Activated CD4-positive, CD25-positive, alpha-beta regulatory T cell treated with anti-CD3 and anti-CD28 coated beads, Interleukin-2, amount 50 U/mL, for 72 hours (primary cell): ENCODE measurements at regions not wholly inside any gene's neighbourhood (a gene's known extent, or its start where the extent isn't known, plus 50 kb on each side); places are given as distances from the start of the nearest gene placed in this dataset.

Source experiments
- DNase-seq: peaks from one replicate; pipeline ENCODE4 v3.0.0; 2021

- no peak for DNase-seq
Measured at GRCh38 chr7:98679741-98680140, 62.7 kb downstream of the NPTX2 start.

- DNase-seq, result no peak
Measured at GRCh38 chr7:98681511-98681910, 64.4 kb downstream of the NPTX2 start.

GRCh38 chr7:98681951-98682350 is 64.9 kb downstream of the NPTX2 start:
- DNase-seq, result no peak

GRCh38 chr7:98683514-98683913 is 66.4 kb downstream of the NPTX2 start:
- DNase-seq, result no peak

GRCh38 chr7:98685541-98685940 is 68.5 kb downstream of the NPTX2 start:
- DNase-seq, result no peak

GRCh38 chr7:98686466-98687080 is 69.5 kb downstream of the NPTX2 start:
- DNase-seq, result no peak

- no peak for DNase-seq
Measured at GRCh38 chr7:98687111-98687751, 70.1 kb downstream of the NPTX2 start.

- no peak for DNase-seq
Measured at GRCh38 chr7:98691619-98692018, 74.5 kb downstream of the NPTX2 start.

- no peak for DNase-seq
Measured at GRCh38 chr7:98697083-98697482, 80.0 kb downstream of the NPTX2 start.

GRCh38 chr7:98697485-98698240 is 80.6 kb downstream of the NPTX2 start:
- DNase-seq, result no peak

GRCh38 chr7:98698976-98699375 is 81.9 kb downstream of the NPTX2 start:
- DNase-seq, result no peak

- no peak for DNase-seq
Measured at GRCh38 chr7:98700533-98700932, 83.4 kb downstream of the NPTX2 start.

- DNase-seq, result no peak
Measured at GRCh38 chr7:98701372-98701771, 84.3 kb downstream of the NPTX2 start.

GRCh38 chr7:98702021-98702420 is 84.9 kb downstream of the NPTX2 start:
- DNase-seq, result no peak

- no peak for DNase-seq
Measured at GRCh38 chr7:98703916-98704315, 86.8 kb downstream of the NPTX2 start.

- no peak for DNase-seq
Measured at GRCh38 chr7:98705626-98706025, 88.5 kb downstream of the NPTX2 start.

- DNase-seq, result no peak
Measured at GRCh38 chr7:98707076-98707475, 90.0 kb downstream of the NPTX2 start.

GRCh38 chr7:98711945-98712344 is 94.9 kb downstream of the NPTX2 start:
- DNase-seq, result no peak

GRCh38 chr7:98713165-98713810 is 96.2 kb downstream of the NPTX2 start:
- DNase-seq, result no peak

- DNase-seq, result no peak
Measured at GRCh38 chr7:98719396-98719795, 102.3 kb downstream of the NPTX2 start.

GRCh38 chr7:98722402-98722801 is 105.3 kb downstream of the NPTX2 start:
- DNase-seq, result no peak

GRCh38 chr7:98724591-98724990 is 107.5 kb downstream of the NPTX2 start:
- no peak for DNase-seq

- no peak for DNase-seq
Measured at GRCh38 chr7:98727146-98727709, 110.1 kb downstream of the NPTX2 start.
